Activated CD8-positive, alpha-beta memory T cell treated with anti-CD3 and anti-CD28 coated beads for 48 hours (primary cell): ENCODE measurements at regions not wholly inside any gene's neighbourhood (a gene's known extent, or its start where the extent isn't known, plus 50 kb on each side); places are given as distances from the start of the nearest gene placed in this dataset.

Source experiments
- DNase-seq, 3 experiments: peaks; one replicate each; pipeline ENCODE4 v3.0.0-alpha.2; 2020; ENCODE audit warnings: low read depth in 2 of 3, low spot score in 2 of 3

DNA sequence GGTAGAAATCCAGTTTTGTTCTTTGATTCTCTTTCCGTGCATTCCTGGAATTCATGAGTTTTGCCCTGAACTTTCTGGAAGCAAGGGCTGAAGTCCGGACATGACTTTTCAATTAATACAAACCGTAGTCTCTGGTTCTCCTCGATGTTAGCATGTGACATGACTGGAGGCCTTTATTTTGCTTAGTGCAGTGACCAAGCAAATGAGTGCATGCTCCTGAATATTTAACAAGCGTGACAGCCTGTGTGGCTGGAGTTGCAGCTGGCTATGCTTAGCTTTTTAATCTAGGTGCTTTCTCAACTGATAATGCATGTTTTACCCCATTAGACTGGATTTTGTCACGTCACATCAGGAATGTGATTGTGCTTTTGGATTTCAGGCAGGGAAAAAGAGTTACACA, 302.1 kb downstream of the MAP2K6 start:
- DNase-seq = no peak

DNA sequence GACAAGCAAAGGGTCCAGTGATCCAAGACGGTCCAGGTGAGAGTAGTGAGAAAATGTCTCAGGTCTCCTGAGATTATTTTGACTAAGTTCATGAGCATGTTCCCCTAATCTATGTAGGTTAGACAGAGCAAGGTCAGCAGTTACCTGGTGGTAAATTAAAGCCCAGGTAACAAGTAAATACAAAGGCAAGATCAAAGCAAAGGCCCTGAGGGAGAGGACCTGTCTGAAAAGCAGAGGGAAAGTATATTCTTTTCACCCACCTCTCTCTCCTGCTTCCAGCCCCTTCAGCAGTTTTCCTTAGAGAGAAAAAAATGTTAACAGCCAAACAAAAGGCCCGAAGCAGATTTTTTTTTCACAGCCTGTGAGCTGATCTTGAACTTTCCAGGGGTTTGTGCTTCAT, 302.7 kb downstream of the MAP2K6 start:
- no peak for DNase-seq

DNA sequence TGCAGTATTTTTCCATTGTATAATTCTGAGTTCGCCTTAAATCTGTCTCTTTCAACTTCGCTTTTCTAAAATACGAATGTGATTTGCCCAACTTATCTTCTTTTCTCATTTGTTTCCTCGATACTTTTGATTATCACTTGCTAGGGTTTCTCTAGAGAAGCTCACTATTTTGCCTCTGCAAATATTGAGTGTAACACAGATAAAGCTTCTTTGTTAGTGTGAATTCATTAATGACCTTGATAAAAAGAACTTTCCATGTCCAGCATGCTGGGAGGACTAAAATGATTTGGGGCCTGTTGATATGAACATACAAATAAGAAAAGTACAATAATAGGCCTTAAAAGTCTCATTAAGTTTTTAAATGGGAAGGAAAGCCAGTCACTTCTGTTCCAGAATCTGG, 303.3 kb downstream of the MAP2K6 start:
- no peak for DNase-seq

DNA sequence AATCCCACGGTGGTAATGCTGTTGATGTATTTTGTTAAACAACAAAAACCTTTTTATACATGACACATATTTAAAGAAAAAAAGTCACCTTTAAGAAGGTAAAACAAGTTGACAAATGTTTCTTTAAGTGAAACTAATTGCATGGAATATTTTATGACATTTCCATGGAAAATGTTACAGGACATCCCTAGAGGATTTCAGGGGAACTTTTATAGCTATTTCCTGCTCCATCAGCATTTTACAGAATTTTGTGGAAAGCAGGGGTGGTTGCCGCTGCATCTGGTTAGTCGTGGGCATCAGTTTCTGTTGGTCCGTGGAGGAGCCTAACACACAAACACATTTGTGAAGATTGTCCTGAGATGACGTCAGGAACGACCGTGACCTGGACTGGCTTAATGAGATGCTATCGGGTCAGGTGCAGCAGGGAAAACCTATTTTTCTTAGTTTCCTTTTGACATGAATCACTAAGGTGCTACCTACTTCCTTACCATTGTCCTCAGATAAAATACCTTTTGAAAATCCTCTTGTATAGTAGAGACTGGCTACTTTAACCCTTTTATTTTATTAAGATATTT, 305.1 kb downstream of the MAP2K6 start:
- DNase-seq = no peak

DNA sequence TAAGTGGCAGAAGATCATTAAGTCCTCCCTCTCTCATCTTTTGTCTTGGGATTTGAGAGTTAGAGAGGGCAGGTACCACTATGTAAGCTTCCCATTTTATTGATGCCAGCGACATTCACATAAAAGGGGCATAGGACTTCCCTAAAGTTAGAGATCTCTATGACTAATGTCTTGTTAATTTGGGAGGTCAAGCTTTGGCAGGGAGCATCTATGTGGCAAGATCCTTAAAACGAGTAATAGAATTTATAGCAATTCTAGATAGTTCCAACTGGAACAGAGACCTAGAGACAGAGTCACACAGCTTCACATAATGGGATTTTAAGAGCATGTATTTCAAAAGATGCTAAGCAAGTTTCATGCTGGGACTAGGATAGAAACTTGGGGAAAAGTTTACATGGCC, 308.0 kb downstream of the MAP2K6 start:
- no peak for DNase-seq

DNA sequence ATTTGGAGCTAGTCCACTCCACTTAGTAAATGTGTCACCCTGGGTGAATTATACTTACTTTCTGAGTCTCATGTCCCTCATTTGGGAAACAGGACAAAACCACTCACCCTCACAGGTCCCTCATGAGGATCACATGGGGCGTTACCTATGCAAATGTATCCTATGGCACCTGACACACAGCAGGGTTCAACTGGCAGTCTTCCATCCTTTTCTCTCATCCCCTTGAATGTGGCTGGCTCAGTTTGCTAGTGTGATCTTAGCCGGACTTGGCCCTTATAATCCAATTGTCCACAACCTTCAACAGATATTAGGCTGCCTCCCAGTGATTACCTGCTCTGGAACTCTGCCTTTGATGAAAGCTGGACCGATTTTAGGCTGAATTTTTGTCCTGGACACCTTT, 308.8 kb downstream of the MAP2K6 start:
- DNase-seq = no peak

DNA sequence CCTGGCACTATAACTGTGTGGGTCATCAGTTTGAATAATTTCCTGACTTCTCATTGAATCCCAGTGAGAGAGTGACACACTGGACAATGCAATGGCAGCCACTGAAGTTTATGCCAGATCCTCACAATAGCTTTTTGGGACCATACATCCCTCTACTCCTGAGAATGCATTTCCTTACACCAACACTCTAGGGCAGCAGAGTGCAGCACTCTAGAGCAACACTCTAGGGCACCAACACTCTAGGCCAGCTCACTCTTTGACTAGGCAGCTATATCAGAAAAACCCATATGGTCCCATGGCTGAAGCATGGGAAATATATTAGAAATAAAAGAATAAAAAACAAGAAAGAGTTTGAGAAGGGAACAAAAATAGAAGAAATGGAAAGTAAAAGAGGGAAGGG, 309.2 kb downstream of the MAP2K6 start:
- no peak for DNase-seq

DNA sequence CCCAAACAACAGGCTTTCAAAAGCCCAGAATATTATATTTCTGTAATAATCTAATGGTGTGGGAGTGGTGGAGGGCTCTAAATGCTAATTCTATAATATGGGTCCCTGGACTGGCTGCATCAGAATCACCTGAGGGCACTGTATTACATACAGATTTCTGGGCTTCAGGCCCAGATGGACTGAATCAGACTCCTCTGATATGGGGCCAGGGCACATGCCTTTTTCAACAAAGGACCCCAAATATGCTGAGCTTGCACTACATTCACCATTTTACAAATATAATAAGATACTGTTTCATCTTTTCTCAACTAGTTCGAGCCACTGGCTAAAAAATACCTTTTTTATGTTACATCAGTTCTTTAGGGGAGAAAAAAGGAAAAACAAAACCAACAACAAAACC, 309.7 kb downstream of the MAP2K6 start:
- DNase-seq = no peak

DNA sequence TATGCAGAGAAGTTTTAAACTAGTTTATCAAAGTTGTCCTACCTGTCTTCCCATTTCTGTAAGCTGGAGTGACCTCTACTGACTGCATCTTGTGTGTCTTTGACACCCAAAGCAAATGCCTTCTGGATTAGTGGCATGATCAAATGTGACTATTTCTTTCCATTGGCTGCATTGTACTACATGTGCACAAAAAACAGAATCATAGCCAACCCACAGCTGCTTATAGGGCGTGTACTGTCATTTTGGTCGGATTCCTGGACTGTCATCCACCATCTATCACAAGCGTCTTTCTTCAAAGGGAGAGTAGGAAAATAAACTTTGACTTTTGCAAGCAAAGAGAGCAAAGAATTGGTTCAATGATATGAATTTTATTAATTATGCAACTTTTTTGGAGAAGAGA, 310.6 kb downstream of the MAP2K6 start:
- no peak for DNase-seq

DNA sequence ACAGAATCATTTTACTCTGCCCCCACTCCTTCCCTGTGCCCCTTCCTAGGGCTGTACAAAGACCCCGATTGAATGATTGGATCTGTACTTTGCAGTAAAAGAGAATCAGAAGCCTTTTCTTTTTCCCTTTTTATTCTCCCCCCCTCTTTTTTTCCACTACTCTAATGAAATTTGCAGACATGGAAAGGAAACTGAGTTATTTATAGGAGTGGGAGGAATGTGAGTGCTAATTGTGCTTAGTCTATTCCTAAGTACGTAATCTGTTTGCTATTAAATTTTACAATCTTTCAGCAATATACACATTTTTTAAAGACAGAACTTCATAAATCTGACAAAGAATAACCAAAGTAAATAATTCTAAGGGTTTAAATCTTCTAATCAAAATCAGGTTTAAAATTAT, 314.3 kb downstream of the MAP2K6 start:
- no peak for DNase-seq

DNA sequence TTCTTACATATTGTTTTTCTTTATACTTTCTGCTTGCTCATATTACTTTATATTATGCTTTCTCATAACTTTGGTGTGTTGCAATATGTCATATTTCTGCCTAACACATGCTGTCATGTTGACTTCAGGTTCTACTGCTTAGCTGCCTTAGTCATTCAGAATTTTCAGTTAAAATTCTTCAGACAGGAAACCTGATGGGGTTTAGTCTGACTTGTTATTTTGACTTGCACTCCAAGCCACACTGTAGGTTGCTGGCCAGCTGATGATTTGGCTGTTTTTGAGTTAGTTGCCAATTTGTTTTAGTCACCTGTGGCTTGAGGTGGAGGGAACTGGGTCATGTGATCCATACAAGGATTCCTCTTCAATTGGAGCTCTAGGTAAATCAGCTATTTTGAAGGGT, 315.4 kb downstream of the MAP2K6 start:
- DNase-seq = no peak

DNA sequence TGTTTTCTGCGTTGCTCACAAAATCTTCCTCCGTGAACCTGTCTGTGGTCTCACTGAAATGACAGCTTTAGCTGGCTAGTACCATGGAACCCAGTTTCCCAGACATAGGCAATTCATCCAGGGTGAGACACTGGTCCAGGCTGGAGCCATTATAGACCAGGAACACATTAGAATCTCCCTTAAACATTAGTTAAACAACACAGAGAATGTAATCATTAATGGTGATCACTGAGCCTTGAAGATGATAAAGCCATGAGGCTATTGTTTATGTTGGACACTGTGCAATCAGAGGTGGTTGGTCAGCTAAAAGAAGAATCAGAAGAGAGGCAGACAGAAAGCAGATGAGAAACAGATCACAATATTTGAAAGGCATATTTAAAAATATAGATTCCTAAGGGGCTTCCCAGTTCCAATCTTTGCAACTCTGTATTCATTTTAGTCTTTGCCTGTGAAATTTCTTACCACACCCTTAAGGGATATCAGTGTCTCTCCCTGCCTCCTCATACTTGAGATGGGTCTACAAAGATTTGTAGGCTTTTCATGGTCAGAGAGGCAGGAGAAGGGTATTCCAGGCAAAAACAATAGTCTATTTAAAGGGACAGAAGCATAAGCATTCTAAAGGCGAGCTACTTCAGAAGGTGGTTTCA, 317.9 kb downstream of the MAP2K6 start:
- DNase-seq = no peak

DNA sequence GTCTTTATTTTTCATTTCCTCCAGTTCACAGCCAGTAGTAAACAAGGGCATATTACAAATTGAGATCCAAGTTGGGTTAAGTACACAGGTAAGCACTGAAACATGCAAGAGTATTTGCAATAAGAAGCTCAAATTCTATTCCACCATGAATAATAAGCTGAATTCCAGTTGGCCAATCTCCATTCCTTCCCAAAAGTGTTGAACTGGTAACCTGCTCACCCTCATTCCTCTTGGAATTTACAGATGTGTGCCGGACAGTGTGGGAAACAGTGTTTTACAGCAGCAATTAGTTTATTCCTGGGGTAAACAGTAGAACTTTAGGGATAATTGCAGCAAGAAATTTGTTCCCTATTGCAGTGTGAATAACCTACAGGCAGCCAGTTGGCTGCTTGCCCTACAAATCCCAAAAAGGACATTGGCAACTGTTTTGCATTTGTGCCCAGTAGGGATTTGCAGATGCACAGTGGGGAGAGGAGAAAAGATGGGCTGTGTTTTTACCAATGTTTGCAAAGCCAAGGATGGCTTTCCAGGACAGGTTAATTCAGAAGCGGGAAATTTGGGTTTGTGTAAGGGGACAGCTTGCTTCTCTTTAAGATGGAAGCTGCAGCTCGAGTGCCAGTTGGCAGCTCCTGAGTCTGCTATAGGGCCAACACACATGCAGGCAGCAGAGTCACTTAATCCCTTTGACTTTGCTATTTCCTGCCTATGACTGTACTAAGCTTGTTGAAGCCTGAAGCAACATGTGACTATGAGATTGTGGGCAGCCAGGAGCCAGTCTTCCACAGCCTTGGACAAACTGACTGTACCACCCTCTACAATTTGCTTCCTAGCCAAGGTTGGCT, 318.9 kb downstream of the MAP2K6 start:
- no peak for DNase-seq

DNA sequence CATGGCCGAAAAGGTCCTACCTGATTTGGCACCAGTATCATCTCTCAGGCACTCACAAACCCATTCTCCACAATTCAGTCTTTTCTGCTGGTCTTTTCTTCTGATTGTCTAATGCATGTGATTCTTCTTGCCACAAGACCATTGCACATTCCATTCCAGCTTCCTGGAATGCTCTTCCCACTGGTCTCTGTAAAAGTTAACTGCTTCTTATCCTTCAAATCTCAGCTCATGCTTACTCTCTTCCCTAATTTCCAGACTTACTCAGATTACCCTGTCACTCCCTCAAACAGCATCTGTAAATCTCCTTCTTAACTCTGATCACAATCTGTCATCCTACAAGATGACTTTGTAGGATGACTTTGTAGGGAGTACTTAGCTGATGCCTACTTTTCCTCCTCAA, 320.2 kb downstream of the MAP2K6 start:
- no peak for DNase-seq

DNA sequence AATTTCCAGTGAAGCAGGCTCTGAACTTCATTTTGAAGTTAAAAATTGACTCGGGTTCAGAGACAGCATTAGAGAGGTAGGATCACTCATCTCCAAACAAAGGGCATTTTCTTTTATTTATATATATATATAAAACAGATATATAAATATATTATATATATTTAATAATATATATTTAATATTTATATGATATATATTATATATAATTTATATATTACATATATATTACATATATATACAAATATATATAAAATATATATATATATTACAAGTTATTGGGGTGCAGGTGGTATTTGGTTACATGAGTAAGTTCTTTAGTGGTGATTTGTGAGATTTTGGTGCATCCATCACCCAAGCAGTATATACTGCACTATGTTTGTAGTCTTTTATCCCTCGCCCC, 320.8 kb downstream of the MAP2K6 start:
- DNase-seq = no peak

DNA sequence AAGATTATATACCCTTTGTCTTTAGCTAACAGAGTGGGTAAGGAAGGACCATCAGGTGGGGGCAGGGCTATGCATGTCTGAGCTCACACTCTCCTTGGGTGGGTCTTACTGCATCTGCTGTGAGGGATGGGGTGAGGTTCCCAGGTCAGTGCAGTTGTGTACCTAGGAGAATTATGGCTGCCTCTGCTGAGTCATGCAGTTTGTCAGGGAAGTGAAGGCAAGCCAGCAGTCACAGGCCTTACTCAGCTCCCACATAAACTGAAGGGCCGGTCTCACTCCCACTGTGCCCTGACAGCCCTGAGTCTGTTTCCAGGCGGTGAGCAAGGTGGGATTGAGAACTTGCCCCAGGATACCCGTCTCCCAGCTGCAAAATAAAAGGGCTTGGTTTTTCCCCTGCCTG, 328.6 kb downstream of the MAP2K6 start:
- no peak for DNase-seq

DNA sequence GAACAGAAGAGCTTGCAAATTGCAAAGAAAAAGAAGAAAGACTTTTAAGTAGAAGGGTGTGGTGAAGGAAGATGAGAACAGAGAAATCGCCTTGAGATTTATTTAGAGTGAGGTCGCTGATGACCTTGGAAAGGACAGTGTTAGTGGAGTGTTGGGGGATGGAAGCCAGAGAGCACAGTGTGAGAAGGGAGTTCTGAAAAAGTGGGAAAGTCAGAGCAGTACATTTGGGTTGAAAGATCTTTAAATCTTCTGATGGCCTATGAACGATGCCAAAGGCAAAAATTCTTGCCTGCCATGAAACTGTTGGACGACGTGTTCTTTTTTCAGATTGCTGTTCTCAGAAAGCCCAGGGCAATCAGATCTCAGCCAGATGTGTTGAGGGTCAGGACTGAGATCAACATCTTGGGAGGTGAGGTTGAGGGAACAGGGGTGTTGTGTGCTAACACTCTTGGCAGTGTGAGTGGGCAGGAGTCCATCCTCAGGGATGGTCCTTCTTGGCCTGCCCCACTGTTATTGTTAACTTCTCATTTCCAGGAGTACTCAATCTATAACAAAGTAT, 330.1 kb downstream of the MAP2K6 start:
- no peak for DNase-seq

DNA sequence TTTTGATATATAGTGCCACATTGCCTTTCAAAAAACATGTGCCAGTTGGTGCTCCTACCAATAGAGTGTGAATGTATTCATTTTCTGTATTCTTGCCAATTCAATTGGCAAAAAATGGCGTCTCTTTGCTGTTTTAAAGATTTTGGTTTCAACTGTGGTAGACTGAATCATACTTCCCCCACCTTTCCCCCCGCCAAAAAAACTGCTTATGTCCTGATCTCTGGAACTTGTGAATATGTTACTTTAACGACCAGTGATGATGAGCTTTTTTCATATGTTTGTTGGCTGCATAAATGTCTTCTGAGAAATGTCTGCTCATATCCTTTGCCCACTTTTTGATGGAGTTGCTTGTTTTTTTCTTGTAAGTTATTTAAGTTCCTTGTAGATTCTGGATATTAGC, 325.1 kb upstream of the KCNJ16 start:
- no peak for DNase-seq

DNA sequence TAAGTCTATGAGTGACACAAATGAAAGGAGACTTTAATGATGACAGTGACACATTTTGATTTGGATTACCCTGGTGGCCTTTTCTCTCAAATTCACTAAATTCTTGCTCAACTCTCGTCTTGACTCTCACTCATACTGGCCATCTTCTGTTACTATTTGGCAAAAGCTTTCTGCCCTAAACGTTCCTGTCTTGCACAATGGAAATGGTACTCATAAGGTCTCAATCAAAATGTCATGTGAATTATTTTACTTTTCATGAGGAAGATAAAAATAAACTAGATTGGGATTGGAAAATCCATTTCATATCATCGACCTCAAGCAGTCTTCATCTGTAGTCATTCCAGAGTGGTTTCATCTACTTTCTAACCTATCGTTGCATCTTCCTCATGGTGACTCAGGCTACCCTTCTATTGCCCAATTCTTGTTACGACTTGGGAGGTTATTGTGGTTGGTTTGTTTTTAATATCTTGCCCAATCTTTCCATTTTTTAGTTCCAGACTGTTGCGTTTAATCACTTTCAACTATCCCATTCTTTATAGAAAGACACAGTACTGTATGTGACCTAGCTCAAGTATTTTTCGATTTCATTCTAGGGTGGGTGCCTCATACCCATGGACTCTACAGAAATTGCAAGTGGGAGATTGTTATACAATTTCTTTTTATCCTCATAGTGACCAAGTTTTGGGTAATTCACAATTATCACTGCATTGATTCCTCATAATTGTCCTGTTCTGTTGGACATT, 317.2 kb upstream of the KCNJ16 start:
- no peak for DNase-seq

DNA sequence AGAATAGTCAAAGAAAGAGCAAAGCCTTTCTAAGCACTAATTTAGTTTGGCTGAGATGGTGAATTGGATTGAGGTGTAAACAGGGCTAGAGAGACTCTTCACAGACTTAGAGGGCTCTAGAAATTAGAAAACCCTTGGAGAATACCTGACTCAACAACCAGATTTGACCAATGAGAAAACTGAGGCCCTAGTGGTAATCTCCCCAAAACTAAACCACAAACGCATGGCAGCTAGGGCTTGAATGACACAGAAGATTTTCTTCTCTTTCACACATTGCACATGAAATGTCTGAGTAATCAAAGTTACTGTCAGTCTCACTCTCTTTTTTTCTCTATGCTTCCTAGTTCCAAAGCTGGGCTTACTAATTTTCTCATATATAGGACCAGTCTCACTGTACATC, 314.5 kb upstream of the KCNJ16 start:
- no peak for DNase-seq

DNA sequence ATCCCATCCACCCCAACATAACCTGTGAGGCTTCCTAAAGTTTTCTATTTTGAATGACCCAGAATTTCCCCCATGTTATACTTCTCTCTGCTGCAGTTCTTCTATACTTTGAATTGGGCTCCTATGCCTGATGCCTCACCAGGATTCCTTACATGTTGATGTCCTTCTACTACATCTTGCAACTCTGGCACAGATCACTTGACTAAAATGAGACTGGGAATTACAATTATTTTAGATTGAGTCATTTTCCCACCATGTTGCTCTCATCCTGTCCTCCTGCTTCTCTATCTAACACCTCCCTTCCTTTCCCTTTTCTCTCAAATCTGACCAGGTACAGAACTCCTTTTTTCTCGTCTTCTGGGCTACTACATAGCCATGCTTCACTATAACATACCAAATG, 314.0 kb upstream of the KCNJ16 start:
- DNase-seq = no peak
